ENCODE measurements at regions not wholly inside any gene's neighbourhood (a gene's known extent, or its start where the extent isn't known, plus 50 kb on each side); places are given as distances from the start of the nearest gene placed in this dataset.

DNA sequence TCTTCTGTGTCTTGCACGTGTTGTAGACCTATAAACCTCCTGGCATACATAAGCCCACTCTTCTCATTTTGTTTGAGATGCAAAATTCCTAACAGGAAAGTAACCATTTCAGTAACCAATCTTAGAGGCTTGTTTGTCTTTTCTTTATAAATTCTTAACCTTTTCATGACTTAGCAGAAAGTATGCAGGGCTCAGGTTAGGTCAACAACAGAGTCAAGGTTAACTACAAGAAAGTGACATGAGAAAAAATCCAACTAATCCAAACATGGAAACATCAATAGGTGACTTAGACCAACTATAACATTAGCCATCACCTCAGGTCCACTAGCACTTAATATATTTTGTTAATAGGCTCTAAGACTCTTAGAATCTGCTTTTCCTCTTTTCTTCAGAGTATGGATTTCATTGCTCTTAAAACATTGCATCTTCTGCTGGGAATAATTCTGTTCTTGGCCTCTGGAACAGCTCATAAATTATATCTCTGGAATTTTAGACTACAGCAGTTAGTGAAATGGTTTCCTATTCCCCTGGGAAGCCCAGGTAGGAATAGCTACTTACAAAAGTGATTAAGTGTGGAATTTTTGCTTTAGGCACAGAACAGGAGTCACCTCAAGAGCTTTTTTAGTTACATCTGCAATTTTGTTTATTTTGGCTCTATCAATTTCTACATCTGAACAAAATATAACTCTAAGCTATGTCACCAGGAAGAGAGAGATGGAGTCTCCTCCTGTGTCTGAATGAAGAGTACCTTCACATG is 155.3 kb upstream of the ANKRD55 start (continued):
- TF ChIP-seq ETV6 (CRISPR knock-in tag; conservative IDR thresholded peaks at IDR 0.05) (no peak), ZNF136 (CRISPR knock-in tag; IDR thresholded peaks at IDR 0.05; ENCODE audit: low read depth) (no peak), SIN3A (IDR thresholded peaks at IDR 0.05; ENCODE audit: borderline replicate concordance, low read depth, low read length) (no peak), KLF11 (CRISPR knock-in tag; IDR thresholded peaks at IDR 0.05) (peak; percentile 30; the same call in 1 of the 2 replicates), ZBTB38 (CRISPR knock-in tag; IDR thresholded peaks at IDR 0.05) (no peak), NFIC (IDR thresholded peaks at IDR 0.05; ENCODE audit: low read length) (peak; percentile 49; the same call in 1 of the 2 replicates), HNF4A (CRISPR knock-in tag; IDR thresholded peaks at IDR 0.05) (peak; percentile 55), ATAD3A (CRISPR knock-in tag; IDR thresholded peaks at IDR 0.05) (no peak), TCF7L2 (IDR thresholded peaks at IDR 0.05; ENCODE audit: low read depth, low read length) (no peak), ISL2 (CRISPR knock-in tag; IDR thresholded peaks at IDR 0.05) (peak; percentile 85), ZNF83 (CRISPR knock-in tag; IDR thresholded peaks at IDR 0.05; ENCODE audit: borderline replicate concordance) (no peak), ZFP82 (CRISPR knock-in tag; IDR thresholded peaks at IDR 0.05; ENCODE audit: borderline replicate concordance) (no peak), ZNF878 (CRISPR knock-in tag; IDR thresholded peaks at IDR 0.05) (no peak), MBNL3 (CRISPR knock-in tag; conservative IDR thresholded peaks at IDR 0.05) (no peak), ZNF431 (CRISPR knock-in tag; IDR thresholded peaks at IDR 0.05; ENCODE audit: borderline replicate concordance, low read depth) (no peak), ZFP1 (CRISPR knock-in tag; IDR thresholded peaks at IDR 0.05) (no peak), ZMYM4 (CRISPR knock-in tag; IDR thresholded peaks at IDR 0.05) (peak; percentile 52; the same call in 1 of the 2 replicates), HDAC2 (CRISPR knock-in tag; IDR thresholded peaks at IDR 0.05) (peak; percentile 65), FOXP1 (IDR thresholded peaks at IDR 0.05) (no peak), FOXP1 (CRISPR knock-in tag; IDR thresholded peaks at IDR 0.05) (peak; percentile 26; the same call in 1 of the 2 replicates)
- TF ChIP-seq, protein P1, sequence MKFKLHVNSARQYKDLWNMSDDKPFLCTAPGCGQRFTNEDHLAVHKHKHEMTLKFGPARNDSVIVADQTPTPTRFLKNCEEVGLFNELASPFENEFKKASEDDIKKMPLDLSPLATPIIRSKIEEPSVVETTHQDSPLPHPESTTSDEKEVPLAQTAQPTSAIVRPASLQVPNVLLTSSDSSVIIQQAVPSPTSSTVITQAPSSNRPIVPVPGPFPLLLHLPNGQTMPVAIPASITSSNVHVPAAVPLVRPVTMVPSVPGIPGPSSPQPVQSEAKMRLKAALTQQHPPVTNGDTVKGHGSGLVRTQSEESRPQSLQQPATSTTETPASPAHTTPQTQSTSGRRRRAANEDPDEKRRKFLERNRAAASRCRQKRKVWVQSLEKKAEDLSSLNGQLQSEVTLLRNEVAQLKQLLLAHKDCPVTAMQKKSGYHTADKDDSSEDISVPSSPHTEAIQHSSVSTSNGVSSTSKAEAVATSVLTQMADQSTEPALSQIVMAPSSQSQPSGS (CRISPR knock-in tag; IDR thresholded peaks at IDR 0.05) = peak; percentile 35; the same call in 1 of the 2 replicates
- TF ChIP-seq, protein P2, sequence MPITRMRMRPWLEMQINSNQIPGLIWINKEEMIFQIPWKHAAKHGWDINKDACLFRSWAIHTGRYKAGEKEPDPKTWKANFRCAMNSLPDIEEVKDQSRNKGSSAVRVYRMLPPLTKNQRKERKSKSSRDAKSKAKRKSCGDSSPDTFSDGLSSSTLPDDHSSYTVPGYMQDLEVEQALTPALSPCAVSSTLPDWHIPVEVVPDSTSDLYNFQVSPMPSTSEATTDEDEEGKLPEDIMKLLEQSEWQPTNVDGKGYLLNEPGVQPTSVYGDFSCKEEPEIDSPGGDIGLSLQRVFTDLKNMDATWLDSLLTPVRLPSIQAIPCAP (CRISPR knock-in tag; IDR thresholded peaks at IDR 0.05; ENCODE audit: low read depth) = no peak
- TF ChIP-seq, protein P3, sequence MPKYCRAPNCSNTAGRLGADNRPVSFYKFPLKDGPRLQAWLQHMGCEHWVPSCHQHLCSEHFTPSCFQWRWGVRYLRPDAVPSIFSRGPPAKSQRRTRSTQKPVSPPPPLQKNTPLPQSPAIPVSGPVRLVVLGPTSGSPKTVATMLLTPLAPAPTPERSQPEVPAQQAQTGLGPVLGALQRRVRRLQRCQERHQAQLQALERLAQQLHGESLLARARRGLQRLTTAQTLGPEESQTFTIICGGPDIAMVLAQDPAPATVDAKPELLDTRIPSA (CRISPR knock-in tag; IDR thresholded peaks at IDR 0.05; ENCODE audit: borderline replicate concordance) = no peak
- TF ChIP-seq, protein P4, sequence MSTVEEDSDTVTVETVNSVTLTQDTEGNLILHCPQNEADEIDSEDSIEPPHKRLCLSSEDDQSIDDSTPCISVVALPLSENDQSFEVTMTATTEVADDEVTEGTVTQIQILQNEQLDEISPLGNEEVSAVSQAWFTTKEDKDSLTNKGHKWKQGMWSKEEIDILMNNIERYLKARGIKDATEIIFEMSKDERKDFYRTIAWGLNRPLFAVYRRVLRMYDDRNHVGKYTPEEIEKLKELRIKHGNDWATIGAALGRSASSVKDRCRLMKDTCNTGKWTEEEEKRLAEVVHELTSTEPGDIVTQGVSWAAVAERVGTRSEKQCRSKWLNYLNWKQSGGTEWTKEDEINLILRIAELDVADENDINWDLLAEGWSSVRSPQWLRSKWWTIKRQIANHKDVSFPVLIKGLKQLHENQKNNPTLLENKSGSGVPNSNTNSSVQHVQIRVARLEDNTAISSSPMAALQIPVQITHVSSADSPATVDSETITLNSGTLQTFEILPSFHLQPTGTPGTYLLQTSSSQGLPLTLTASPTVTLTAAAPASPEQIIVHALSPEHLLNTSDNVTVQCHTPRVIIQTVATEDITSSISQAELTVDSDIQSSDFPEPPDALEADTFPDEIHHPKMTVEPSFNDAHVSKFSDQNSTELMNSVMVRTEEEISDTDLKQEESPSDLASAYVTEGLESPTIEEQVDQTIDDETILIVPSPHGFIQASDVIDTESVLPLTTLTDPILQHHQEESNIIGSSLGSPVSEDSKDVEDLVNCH (CRISPR knock-in tag; IDR thresholded peaks at IDR 0.05) = no peak

Data from HepG2 (cell line).